Adrenal gland (tissue), 9 donors: ENCODE measurements at regions not wholly inside any gene's neighbourhood (a gene's known extent, or its start where the extent isn't known, plus 50 kb on each side); places are given as distances from the start of the nearest gene placed in this dataset.
A peak's percentile ranks its signal among the peaks of the same experiment; 100 is the strongest.
"Not testable (repeated sequence)": the region's sequence is repeated elsewhere in the genome, so short reads cannot be mapped to it uniquely, and the experiment has no call there.

Experiments
- DNase-seq, 7 donors: peaks; one replicate each; pipeline ENCODE4 v3.0.0-alpha.2; 2019 to 2020
- H3K27ac ChIP-seq, 5 donors: fragments of 200-600 bp; sonication (generic) in 4 of 5; 1 replicate in 3 of 5; 2 replicates in 2 of 5; pipeline versions ENCODE4 v1.5.1 to v1.8.0; 2016 to 2020; ENCODE audit warnings: mild to moderate bottlenecking in 1 of 5
- H3K27me3 ChIP-seq: fragments of 200-600 bp; 2 replicates; pipeline ENCODE4 v1.8.0; 2021
- H3K36me3 ChIP-seq, 2 donors: fragments of 200-600 bp; replicated peaks in 1 of 2; 1 replicate in 1 of 2; 2 replicates in 1 of 2; pipeline versions ENCODE4 v1.5.1 to v1.8.0; 2018 to 2022
- H3K4me1 ChIP-seq, 2 donors: fragments of 200-600 bp; replicated peaks in 1 of 2; 1 replicate in 1 of 2; 2 replicates in 1 of 2; pipeline versions ENCODE4 v1.5.1 to v1.8.0; 2018 to 2021
- H3K4me3 ChIP-seq, 4 donors: fragments of 200-600 bp; sonication (generic) in 3 of 4; one replicate each; pipeline ENCODE4 v1.5.1; 2016 to 2018
- H3K9me3 ChIP-seq, 3 donors: fragments of 200-600 bp; sonication (generic) in 1 of 3; replicated peaks in 1 of 3; 1 replicate in 2 of 3; 2 replicates in 1 of 3; pipeline versions ENCODE4 v1.5.1 to v1.8.0; 2016 to 2021
- CTCF ChIP-seq, 6 experiments: fragments of 450-650 bp in 4 of 6; fragments of 200-600 bp in 2 of 6; sonication (generic) in 1 of 6; IDR thresholded peaks; 1 replicate in 5 of 6; 2 replicates in 1 of 6; pipeline versions ENCODE4 v1.5.1 to v1.8.0; 2016 to 2021; ENCODE audit warnings: antibody characterized with exemption in 6 of 6, mild to moderate bottlenecking in 2 of 6, moderate library complexity in 1 of 6
- POLR2A ChIP-seq, 2 donors: fragments of 450-650 bp; IDR thresholded peaks; one replicate each; pipeline ENCODE4 v1.6.1; 2017; ENCODE audit warnings: antibody characterized with exemption in 2 of 2, mild to moderate bottlenecking in 2 of 2, moderate library complexity in 1 of 2
- WGBS, 4 donors: extraction: QIAGEN DNeasy Blood & Tissue Kit in 2 of 4; methylation state at CpG; one replicate each; pipeline versions ENCODE4 v1.1.5 to v1.1.7; 2013 to 2017; 5-methylcytosine and 5-hydroxymethylcytosine counted together
- intact Hi-C, 2 donors: fragments of 100-400 bp; cut with DNase I; formaldehyde crosslinking; loops; one replicate each; pipeline versions ENCODE4 v1.14.1 to v1.15.0; 2022 to 2023
- donor health status: healthy with polysubstance abuse.
- donor health status: Bipolar disorder and iron deficiency.
- donor health status: DM: yes; HTN: yes; CAD: no.
- donor health status: DM: no; HTN: no; CAD: no.
- donor health status: DM: no; HTN: no; CAD: no.

GRCh38 chr6:121695329-121695728 lies 259.9 kb downstream of the GJA1 start:
- H3K4me3 ChIP-seq: no peak overlapping the region
- no peaks in the 10 kb centered on the region for H3K9me3 ChIP-seq
- H3K27me3 ChIP-seq: no peaks in the 10 kb centered on the region
- H3K27ac ChIP-seq: peak overlapping the region in 3 of 5 donors; percentile 52 to 69 (median 59)
- H3K4me1 ChIP-seq: peaks cover 25 to 42% of the 10 kb centered on the region in 2 donors
- intact Hi-C loops: loop anchor here in 1 of 2 donors (10.0 kb wide), 1 partner anchor 261 kb away; the partner anchor contains the start of gene GJA1
- no peak for TF ChIP-seq POLR2A (IDR thresholded peaks at IDR 0.05)
- 54 to 78% (median 64%) methylated on average over 3 of the region's 3 CpGs for WGBS, 4 donors
- no peak for DNase-seq
- no peaks in the 10 kb centered on the region for H3K36me3 ChIP-seq

- peaks cover 10 to 20% of the 10 kb centered on the region in 2 donors for H3K4me1 ChIP-seq
- TF ChIP-seq POLR2A (IDR thresholded peaks at IDR 0.05) (no peak), CTCF (IDR thresholded peaks at IDR 0.05) (no peak)
- H3K27ac ChIP-seq: no peak overlapping the region
- DNase-seq: no peak
- intact Hi-C loops: loop anchor here in 1 of 2 donors (10.0 kb wide), 1 partner anchor 263 kb away; the partner anchor contains the start of gene GJA1
- WGBS, 4 donors: 51 to 59% (median 53%) methylated on average over 6 of the region's 6 CpGs
- H3K9me3 ChIP-seq: no peaks in the 10 kb centered on the region
- no peaks in the 10 kb centered on the region for H3K27me3 ChIP-seq
- H3K4me3 ChIP-seq: no peak overlapping the region
- no peaks in the 10 kb centered on the region for H3K36me3 ChIP-seq
Measured at GRCh38 chr6:121697921-121698320, 262.5 kb downstream of the GJA1 start.

GRCh38 chr6:121698617-121699016 lies 263.2 kb downstream of the GJA1 start:
- Histone ChIP-seq H3K27me3 (no peaks in the 10 kb centered on the region), H3K4me3 (no peak overlapping the region), H3K4me1 (peaks cover 10 to 20% of the 10 kb centered on the region in 2 donors), H3K36me3 (no peaks in the 10 kb centered on the region), H3K27ac (no peak overlapping the region), H3K9me3 (no peaks in the 10 kb centered on the region)
- intact Hi-C loops: loop anchor here in 1 of 2 donors (10.0 kb wide), 1 partner anchor 264 kb away; the partner anchor contains the start of gene GJA1
- no peak for TF ChIP-seq POLR2A (IDR thresholded peaks at IDR 0.05)
- no peak for TF ChIP-seq CTCF (IDR thresholded peaks at IDR 0.05)
- DNase-seq: no peak

GRCh38 chr6:121703129-121703528 lies 267.7 kb downstream of the GJA1 start:
- H3K4me1 ChIP-seq, H3K4me3 ChIP-seq, H3K27me3 ChIP-seq, DNase-seq, H3K27ac ChIP-seq, H3K9me3 ChIP-seq, intact Hi-C loops, H3K36me3 ChIP-seq: not testable (repeated sequence)
- 80 to 100% (median 85%) methylated on average over 4 to 8 of the region's 8 CpGs for WGBS, 4 donors

- no peaks in the 10 kb centered on the region for H3K4me1 ChIP-seq
- no peak for TF ChIP-seq POLR2A (IDR thresholded peaks at IDR 0.05)
- TF ChIP-seq CTCF (IDR thresholded peaks at IDR 0.05): no peak
- no peaks in the 10 kb centered on the region for H3K36me3 ChIP-seq
- intact Hi-C loops: no loop called here
- peak in 2 of 7 donors; percentile 33 to 58 for DNase-seq
- 60 to 73% (median 67%) methylated on average over 3 of the region's 3 CpGs for WGBS, 4 donors
- H3K9me3 ChIP-seq: no peaks in the 10 kb centered on the region
- no peak overlapping the region for H3K27ac ChIP-seq
- no peak overlapping the region for H3K4me3 ChIP-seq
- no peaks in the 10 kb centered on the region for H3K27me3 ChIP-seq
Measured at GRCh38 chr6:121711472-121711871, 276.0 kb downstream of the GJA1 start.
